HUDEP-2 (cell line): ENCODE measurements at regions not wholly inside any gene's neighbourhood (a gene's known extent, or its start where the extent isn't known, plus 50 kb on each side); places are given as distances from the start of the nearest gene placed in this dataset.

ENCODE experiments used
- DNase-seq, 76 experiments: peaks; one replicate each; lab custom pipeline; 2025; ENCODE audit not compliant: unreplicated experiment in 76 of 76; lab: John Stamatoyannopoulos, UW

DNA sequence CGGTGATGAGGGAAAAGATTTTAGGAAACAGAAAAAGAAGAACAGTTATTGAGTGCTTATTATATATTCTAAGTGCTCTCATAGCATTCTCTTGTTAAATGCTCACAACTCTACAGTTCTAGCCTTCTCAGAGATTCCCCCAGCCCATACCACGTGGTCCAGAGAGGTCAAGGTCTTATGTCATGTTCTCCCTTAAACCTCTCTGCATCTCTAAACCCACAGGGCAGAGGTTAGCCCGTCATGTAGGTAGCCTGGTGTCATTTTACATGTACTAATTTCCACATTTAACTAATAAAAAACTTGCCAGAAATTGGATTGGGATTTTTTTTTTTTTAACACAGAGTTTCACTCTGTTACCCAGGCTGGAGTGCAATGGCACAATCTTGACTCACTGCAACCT lies 178.0 kb downstream of the CEMIP2 start:
- no peak for DNase-seq

DNA sequence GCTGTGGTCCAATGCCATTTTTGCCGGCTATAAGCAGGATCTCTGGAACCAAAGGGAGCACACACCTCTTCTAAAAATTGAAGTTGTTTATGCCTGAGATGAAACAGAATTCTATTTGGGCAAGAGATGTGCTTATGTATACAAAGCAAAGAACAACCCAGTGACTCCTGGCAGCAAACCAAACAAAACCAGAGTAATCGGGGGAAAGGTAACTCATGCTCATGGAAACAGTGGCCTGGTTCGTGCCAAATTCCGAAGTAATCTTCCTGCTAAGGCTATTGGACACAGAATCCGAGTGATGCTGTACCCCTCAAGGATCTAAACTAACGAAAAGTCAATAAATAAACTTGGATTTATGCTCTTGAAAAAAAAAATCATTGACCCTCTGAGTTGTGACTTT lies 178.7 kb downstream of the CEMIP2 start:
- DNase-seq = no peak

DNA sequence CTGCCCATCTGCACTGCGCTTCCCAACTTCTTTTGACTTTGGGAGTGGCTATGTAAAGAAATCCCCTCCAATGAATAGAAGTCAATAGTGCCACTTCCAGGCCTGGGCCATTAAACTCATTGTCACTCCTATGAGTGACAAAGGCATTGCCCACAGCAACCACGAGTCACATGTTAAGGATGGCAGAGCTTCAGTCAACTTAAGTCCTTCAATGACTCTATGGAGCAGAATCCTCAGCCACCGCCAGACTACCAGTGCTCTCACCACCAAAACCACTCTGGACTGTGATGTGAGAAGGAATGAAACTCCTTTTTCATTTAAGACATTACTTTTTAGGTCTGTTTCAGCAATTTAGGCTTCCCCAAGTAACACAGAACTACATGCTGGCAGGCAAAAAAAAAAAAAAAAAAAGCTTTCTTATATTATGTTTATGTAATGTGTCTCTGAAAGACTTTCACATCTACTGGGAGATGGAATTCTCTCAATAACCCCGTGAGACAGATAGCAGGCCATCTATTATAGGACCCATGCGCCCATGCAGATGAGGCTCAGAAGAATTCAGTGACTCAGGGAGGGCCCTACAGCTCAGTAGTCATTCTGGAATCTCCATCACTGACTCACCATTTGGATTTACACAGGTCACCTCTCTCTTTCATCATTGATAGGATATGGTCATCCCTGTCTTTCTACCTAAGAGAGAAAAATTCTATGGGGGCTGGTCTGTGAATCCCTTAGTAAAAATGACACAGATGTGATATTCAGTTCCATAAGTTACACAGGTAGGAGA lies 180.5 kb downstream of the CEMIP2 start:
- no peak for DNase-seq

DNA sequence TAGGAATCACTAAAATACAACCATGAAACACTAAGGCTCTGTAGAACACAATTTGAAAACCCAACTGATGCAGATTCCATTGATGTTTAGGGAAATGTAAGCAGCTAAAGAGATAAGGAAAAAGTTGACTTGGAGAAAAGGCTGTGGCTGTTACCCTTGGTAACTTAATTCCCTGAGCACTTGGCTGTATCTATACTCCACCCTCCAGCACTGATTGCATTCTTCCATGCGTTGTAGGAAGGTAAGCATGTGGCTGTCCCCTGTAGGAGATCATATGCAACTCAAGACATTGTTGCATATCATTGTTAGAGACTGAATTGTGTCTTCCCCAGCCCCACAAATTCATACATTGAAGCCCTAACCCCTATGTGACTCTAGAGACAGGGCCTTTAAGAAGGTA lies 184.5 kb downstream of the CEMIP2 start:
- no peak for DNase-seq

DNA sequence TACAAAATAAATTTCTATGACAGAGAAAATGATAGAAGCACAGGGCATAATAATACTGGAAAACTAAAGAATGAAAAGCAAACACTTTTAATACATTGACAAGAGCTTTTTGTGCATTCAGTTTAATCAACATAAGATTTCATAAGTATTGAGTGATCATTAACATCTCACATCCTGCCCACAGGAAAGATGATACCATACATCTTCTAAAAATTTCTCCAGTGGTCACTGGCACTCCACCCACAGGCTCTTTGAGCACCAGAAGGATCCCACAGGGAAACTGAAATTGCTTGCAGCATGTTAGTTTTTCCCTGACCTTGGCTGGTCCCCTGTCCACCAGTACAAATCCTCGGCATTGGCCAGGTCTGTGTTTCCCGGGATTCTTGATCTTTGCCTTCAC lies 186.0 kb downstream of the CEMIP2 start:
- no peak for DNase-seq

DNA sequence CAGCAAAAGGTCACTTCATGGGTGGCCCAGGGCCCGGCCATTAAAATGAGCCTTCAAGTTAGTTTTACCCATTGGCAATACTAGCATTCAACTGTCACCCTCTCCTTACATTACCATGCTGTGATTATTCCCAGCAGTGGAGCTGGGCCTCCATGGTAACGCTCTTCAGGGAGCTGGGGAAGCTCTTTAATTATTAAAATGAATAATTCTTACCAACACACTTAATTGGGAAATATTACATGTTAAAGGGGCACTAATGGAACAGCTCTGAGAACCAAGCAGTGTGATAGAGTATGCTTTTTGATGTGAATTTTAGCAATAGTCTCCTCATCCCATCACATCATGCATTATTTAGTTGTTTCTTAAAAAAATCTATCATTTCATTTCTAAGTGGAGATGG lies 187.2 kb downstream of the CEMIP2 start:
- DNase-seq = no peak

DNA sequence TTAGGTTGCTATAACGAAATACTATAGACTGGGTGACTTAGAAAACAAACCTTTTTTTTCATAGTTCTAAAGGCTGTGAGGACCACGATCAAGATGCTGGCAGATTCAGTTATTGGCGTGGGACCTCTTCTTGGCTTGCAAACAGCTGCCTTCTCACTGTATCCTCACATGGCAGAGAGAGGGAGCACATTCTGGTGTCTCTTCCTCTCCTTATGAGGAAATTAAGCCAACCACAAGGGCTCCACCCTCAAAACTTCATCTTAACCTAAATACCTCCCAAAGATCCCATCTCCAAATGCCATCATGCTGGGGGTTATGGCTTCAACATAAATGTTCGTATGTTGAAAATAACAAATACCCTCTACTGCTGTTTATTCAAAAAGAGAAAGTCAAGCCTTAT lies 197.1 kb downstream of the CEMIP2 start:
- DNase-seq = no peak

DNA sequence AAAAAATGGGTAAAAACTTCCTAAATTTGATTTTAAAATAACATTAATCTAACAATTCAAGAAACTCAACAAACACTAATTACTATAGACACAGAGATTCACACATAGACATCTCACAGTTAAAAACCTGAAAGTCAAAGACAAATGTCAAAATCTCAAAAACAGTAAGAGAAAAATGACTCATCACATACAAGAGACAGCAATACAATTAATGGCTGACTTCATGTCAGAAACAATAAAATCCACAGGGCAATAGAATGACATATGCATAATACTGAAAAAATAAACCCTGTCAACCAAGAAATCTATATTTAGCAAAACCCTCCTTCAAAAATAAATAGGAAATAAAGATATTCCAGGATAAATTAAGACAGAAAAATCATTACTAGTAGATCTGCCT lies 200.4 kb downstream of the CEMIP2 start:
- no peak for DNase-seq

DNA sequence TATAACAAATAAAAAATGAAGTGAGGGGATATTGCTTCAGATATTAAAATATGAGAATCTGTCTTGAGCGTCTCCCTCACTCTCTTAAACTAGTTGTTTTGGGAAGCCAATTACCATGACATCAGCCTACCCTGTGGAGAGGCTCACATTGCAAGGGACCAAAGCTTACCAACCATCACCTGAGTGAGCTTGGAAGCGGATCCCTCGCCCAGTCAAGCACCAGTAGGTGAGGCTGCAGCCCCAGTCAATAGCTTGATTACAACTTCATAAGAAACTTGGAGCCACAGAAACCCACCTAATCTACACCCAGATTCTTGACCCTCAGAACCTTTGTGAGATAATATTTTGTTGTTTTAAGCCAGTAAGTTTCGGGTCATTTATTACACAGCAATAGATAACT lies 206.2 kb downstream of the CEMIP2 start:
- DNase-seq = no peak

DNA sequence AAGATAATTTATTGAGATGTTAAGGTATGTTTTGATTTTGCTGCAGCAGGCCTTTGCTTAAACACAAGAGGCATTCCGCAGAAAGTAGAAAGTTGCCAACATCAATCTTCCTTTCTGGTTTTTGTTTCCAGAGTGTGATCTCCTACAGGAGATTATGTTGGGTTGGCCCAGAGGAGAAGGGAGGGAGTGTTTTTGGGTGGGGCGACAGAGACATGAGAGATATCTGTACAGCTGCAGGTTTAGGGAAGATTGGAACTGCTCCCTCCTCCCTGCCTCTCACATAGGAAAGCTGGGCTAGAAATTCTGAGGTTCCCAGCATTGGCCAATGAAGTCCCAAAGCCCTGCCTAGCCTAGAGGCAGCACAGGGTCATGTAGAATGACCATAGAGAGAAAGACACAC lies 211.0 kb downstream of the CEMIP2 start:
- DNase-seq = no peak

DNA sequence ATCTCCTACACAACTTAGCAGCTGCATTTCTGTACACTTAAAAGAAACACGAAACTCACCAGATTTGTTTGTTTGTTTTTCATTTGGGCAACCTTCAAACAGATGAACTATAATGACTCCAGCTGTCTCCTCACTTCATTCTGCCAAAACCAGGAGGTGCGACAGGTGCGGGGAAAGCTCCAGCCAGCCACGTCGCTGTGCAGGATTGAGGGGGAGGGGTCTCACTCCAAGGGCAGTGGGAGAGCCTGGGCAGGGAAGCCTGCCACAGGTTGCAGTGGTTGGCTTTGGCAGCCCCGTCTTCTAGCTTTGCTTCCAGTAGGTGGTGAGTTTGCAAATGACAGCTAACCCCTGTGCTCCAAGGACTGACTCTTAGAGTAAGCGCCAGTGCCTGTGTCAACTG lies 215.8 kb downstream of the CEMIP2 start:
- no peak for DNase-seq

DNA sequence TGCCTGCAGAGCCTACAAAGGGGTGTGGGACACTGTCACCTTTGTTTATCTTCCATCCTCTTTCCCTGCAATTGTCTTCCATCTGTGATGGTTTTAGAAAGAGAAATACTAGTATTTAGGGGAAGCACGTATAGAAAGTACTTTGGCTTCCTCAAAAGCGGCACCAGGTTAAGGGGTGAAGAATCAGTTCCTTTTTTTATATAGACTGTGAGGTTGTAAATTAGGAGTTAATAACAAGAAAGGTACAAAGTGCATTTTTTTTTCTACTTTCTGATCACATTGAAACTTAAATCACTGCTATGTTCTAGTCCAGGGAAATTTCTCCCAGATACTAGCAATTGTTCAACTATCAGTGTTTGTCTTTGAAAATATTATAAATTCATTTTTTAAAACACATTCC lies 219.3 kb downstream of the CEMIP2 start:
- DNase-seq = no peak

DNA sequence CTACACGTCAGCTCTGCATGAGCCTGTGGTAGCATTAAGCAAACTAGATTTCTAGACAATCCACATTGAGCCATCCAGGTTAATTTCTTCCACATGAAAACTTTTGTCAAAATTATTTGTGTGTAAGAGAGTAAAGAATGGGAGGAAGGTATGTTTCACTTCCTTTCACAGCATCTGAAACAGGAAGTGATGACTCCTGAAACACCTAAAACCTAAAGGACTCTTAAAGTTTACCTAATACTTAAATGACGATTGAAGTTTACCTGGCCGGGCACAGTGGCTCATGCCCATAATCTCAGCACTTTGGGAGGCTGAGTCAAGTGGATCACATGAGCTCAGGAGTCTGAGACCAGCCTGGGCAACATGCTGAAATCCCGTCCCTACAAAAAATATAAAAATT lies 223.8 kb downstream of the CEMIP2 start:
- DNase-seq = no peak

DNA sequence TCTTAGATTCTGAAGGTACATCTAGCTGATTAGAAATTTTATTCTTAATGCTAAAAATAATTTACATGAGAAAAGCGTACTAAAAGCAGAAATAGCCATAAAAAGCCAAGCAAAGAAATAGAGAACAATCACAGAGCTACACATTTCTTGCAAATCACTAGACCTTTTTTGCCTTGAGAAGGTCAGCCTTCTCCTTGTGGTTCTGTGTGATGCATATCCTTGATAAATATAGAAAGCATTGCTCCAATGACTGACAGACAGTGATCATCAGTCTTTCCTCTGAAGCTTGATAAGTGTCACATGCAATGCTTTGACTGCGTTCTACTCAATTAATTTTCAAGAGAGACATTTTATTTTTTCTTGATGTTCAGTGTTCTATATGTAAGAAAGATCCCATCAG lies 226.9 kb downstream of the CEMIP2 start:
- no peak for DNase-seq

DNA sequence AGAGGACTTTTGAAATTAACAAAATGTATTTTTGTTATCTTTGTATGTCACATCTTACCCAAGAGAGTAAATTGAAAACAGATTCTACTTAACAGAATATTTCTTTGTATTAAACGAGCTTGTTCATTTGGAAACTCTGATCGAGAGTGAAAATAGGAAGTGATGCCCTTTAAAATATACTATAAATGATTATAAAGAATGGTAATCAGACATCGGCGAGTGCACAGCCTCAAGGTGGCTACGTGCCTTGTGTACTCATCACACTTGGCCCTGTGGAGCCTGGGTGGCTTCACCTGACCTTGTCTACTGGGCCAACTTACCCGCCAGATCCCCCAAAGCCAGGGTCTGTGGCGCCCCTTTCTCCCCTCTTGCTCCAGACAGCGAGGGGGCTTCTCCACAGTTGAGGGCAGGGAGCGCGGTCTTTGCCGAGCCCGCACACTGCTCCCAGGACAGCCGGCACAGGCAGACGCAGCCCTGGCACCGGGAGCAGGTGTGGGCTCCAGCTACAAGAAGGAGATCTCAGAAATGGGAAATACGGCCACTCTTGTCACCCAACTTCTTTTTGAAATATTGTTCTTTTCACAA lies 243.2 kb downstream of the CEMIP2 start:
- DNase-seq = no peak

DNA sequence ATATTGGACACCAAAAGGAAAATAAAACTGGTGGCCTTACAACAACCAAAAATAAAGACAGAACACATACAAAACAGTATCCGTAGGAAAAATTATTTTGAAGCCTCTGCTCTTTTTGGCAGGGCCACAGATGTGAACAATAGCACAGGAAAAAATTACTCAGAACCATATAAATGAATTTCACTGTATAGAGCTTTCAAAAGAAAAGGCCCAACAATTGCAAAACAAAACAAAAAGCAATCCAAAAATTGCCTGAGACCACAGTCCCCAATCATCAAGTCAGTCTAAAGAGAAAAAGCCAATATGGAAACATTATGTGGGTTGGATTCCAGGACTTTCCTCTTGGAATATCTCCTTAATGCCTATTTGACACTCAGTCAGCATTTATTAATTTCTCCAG lies 243.8 kb downstream of the CEMIP2 start:
- no peak for DNase-seq

DNA sequence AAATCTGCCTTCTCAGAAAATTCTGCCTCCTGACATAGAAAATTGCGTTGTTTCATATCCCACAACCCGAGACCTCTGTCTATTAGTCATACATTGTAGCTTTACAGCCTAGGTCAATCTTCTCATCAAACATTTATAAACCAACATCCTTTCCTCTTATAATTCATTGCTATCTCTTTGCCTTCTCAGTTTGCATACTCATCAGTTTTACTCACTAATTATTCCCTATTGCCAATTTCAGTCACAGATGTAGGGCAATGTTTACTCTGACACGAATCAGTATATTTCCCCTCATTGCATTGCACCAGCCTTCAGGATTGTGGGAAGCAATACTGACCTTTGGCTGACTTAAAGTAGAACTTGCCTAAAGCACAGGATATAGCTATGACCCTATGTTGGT lies 247.2 kb downstream of the CEMIP2 start:
- no peak for DNase-seq

DNA sequence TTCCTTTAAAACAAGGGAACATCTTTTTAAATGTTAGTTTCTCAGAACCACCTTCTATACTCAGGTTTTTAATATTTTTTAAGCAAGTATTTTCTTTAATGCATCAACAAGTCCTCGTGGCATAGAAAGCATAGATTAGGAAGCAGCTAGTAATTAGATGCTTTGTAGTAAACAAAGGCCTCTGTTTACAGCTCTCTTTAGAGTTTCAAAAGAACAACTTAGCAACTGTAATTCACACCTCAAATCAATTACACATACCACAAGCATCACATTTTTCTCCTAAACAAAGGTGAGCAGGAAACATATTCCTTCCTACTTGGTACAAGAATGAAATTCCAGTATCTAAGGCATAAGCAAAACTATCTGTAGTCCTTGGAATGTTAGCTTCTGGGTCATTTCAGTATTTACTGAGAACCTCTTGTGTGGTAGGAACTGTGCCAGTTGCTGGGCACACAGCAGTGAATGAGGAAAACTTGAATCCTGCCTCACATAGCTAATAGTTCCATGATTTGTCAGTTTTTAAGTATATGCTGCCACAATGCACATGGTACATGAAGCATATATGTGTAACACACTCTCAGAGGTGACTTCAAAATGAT lies 249.1 kb downstream of the CEMIP2 start:
- DNase-seq = no peak

DNA sequence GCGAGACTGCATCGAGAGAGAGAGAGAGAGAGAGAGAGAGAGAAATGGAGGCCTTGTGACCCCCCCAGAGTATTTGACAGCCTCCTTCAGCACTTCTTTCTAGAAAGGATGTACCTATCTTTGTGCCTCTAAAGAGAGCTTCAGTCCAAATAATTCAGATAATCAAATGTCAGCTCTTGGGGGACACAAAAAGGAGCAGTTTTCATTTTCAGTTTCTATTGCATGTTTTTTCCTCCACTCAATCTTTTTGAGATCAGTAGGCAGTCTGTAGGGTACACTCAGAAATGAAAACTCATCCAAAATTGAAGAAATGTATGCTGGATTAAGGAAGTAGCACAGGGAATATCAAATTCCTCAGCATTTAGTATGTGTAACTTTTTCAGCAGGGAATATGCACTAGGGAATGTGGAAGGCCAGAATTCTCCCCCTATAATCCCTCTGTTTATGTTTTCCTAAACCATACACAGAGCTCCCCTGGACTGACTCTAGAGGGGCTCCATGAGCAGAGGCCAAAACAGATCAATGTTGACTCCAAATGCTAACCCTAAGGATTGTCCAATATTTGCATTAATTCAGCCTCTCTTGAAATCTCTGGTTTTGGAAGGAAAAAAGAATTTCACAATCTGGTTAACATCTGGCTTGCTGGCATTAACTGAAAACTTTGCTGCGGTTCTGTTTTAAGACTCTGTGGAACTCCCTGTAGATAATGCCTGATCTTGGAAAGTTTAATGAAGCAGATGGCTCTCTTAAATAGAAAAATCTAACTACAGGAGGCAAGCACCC lies 250.1 kb downstream of the CEMIP2 start:
- no peak for DNase-seq

DNA sequence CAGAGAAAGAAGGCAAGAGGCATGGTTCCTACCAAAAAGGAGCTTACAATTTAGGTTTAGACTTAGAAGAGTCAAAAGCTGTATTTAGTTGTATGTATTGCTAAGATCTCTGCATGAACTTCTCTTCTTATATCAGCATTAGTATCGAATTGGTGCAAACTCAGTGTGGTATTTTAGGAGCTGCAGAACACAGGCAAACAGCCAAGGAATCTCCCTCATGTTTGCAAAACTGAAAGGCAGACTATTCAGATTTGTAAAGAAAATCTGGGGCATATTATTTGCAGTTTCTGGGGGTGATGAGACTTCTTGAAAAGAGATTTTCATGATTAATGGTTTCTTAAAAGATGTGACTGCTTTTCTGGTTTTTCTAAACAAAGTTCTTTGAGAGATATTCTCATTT lies 252.7 kb downstream of the CEMIP2 start:
- no peak for DNase-seq

DNA sequence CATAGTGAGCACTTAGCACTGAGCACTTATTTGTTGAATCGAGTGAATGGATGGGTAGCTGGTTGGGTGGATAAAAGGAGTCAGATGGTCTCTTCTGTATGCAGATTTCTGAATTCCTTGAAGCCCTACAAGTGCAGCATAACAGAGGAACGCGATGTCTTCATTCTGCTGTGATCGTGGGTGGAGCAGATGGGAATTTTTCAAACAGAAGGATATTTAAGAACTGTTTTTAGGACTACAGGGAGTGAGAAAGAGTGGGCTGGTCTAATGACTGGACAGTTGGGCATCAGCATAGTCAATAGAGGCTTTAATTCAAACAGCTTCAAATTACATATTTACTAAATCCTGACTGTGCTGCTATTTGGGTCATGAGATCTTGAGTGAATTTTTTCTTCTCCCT lies 253.2 kb downstream of the CEMIP2 start:
- no peak for DNase-seq
